BJ (cell line): ENCODE measurements at regions not wholly inside any gene's neighbourhood (a gene's known extent, or its start where the extent isn't known, plus 50 kb on each side); places are given as distances from the start of the nearest gene placed in this dataset.

Experiments used
- CTCF ChIA-PET: fragments of 350-600 bp; formaldehyde crosslinking; extraction: SDS; loops from one replicate; lab custom pipeline; 2021; ENCODE audit warnings: antibody characterized with exemption, inconsistent platforms; lab: Yijun Ruan, JAX
- POLR2A ChIA-PET: fragments of 300-600 bp; sonication (Branson Sonifier 250); formaldehyde crosslinking; extraction: SDS; loops from one replicate; lab custom pipeline; 2021; ENCODE audit warnings: antibody characterized with exemption; lab: Charles Lee
- DNase-seq: peaks from one replicate; pipeline ENCODE4 v3.0.0-alpha.2; 2011; ENCODE audit warnings: low read depth
- H3K27me3 ChIP-seq: 2 replicates; pipeline ENCODE4 v1.6.0; 2011; ENCODE audit warnings: low read length; ENCODE audit not compliant: control insufficient read depth, insufficient read depth
- H3K36me3 ChIP-seq: 2 replicates; pipeline ENCODE4 v1.5.1; 2011; ENCODE audit warnings: low read length; ENCODE audit not compliant: control insufficient read depth, insufficient read depth
- H3K4me3 ChIP-seq: 2 replicates; pipeline ENCODE4 v1.5.1; 2011; ENCODE audit warnings: low read depth, mild to moderate bottlenecking, control low read depth, low read length
- CTCF ChIP-seq: IDR thresholded peaks from 2 replicates; pipeline ENCODE4 v1.5.1; 2011; ENCODE audit warnings: low read depth, mild to moderate bottlenecking, control low read depth, inconsistent platforms, low read length, moderate library complexity; ENCODE audit not compliant: insufficient read depth

DNA sequence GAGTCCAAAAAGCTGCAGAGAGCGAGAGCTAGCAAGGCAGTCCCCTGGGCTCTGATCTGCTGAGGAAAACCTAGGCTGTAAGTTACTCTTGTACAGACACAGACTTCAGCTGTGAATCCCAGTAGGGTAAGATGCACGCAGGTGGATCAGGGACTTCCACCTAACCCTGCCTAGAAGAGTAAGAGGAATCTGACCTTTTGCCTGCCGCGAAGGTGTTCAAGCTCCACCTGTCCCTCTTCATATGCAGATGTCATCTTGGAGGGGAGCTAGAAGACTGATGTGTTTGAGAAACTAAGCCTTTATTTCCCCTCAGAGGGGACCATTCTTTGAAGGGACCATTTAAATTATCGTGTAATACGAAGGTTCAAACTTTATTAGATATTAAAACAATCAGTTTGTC lies 108.6 kb upstream of the USP24 start:
- no peaks in the 10 kb centered on the region for H3K27me3 ChIP-seq
- no peak for TF ChIP-seq CTCF
- POLR2A ChIA-PET = no interaction called here
- DNase-seq = no peak
- CTCF ChIA-PET = no interaction called here
- H3K36me3 ChIP-seq = no peaks in the 10 kb centered on the region
- no peak overlapping the region for H3K4me3 ChIP-seq

DNA sequence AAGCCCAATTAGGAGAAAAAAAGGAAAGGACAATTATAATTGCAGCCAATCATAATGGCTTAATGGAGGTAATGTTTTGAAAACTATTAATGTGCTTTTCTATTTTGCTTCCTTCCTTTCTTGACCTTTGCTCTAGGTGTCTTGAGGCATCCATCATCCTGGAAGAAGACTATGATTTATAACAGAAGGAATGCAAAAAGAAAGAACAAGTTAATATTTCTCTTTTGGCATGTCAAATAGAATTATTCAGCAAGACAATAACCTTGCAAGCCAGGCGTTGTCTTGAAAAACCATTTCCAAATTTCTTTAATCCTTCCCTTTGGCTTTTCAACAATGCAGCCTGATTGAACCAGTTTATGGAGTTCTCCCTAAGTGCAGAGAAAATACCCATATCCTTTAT lies 107.7 kb upstream of the USP24 start:
- no peak for TF ChIP-seq CTCF
- CTCF ChIA-PET = interaction anchor here (1.4 kb wide), 1 partner anchor 15 kb away, joined by 4 read pairs; no protein-coding TSS in a partner anchor
- no peak for DNase-seq

DNA sequence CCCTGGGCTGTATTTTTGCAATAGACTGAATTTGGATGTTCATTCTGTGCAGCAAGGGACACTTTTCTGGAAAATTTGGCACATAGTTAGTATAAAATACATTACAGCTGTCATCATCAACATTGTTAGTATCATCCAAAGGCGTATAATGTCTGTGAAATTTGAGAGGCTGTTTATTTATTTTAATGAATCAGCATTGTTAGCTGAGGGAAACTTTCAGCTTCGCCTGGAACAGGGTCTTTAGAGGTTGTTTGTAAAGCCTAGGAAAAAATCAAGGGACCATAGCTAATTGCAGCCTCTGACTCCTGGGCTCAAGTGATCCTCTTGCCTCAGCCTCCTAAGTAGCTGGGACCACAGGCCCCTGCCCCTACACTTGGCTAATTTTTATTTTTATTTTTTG lies 106.8 kb upstream of the USP24 start:
- no peak for TF ChIP-seq CTCF
- no peaks in the 10 kb centered on the region for H3K36me3 ChIP-seq
- POLR2A ChIA-PET = interaction anchor here (0.6 kb wide), 1 partner anchor 10 kb away, joined by 3 read pairs; no protein-coding TSS in a partner anchor
- H3K27me3 ChIP-seq = no peaks in the 10 kb centered on the region
- DNase-seq = peak; percentile 25
- CTCF ChIA-PET = interaction anchor here (0.6 to 1.4 kb wide), 3 partner anchors 16 to 174 kb away, joined by 3 to 4 read pairs (median 4); no protein-coding TSS in a partner anchor
- no peak overlapping the region for H3K4me3 ChIP-seq

More for the DNA sequence above, 107.7 kb upstream of the USP24 start:
- H3K27me3 ChIP-seq = no peaks in the 10 kb centered on the region
- POLR2A ChIA-PET = no interaction called here
- H3K4me3 ChIP-seq = no peak overlapping the region
- no peaks in the 10 kb centered on the region for H3K36me3 ChIP-seq

- ChIA-PET POLR2A (no interaction called here), CTCF (interaction anchor here (1.1 to 1.5 kb wide), 2 partner anchors 9 to 37 kb away, joined by 3 to 4 read pairs; no protein-coding TSS in a partner anchor)
- DNase-seq = no peak
- no peak for TF ChIP-seq CTCF
- Histone ChIP-seq H3K4me3 (no peak overlapping the region), H3K27me3 (no peaks in the 10 kb centered on the region), H3K36me3 (no peaks in the 10 kb centered on the region)
These were observed 105.7 kb upstream of the USP24 start for GRCh38 chr1:55320891-55321290.

DNA sequence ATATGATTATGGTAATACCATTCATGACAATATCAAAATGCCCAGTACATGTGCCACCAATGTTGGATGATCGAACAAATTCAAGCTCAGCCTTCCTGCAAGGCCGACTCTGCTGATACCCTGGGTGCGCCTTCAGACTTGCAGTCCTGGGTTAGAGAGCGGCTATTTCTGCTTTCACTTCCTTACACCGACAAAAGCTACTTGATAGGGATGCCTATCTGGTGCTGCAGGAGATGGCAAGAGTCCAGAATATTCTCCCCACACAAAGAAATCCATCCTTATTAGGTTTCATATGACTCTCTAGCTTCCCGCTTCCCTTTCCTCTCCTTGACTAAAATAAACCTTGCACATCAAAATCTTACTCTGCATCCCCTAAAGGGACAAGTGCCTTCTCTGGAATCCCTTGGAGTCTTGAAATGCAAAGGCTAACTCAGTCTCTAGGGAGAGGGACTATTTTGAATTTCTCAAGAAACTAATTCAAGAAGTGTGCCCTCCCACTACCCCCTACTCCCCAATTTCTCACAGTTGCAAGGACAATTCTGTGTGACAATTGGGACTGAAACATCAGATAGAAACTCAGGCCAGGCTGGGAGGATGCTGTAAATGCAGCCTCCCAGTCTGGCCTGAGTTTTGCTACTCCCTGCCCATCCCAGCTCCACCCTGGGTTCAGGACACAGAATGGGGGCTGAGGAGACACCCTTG lies 103.1 kb upstream of the USP24 start:
- POLR2A ChIA-PET = no interaction called here
- DNase-seq = no peak
- no peak for TF ChIP-seq CTCF
- CTCF ChIA-PET = interaction anchor here (1.2 to 2.1 kb wide), 4 partner anchors 10 to 57 kb away, joined by 3 to 6 read pairs (median 4); no protein-coding TSS in a partner anchor
- Histone ChIP-seq H3K4me3 (no peak overlapping the region), H3K36me3 (no peaks in the 10 kb centered on the region), H3K27me3 (no peaks in the 10 kb centered on the region)
